DMS153 treated with DMSO at 0.1 percent for 48 hours (cell line): ENCODE measurements at regions not wholly inside any gene's neighbourhood (a gene's known extent, or its start where the extent isn't known, plus 50 kb on each side); places are given as distances from the start of the nearest gene placed in this dataset.
"Not testable (repeated sequence)": the region's sequence is repeated elsewhere in the genome, so short reads cannot be mapped to it uniquely, and the experiment has no call there.

Experiments
- DNase-seq: peaks from one replicate; lab custom pipeline; 2025; ENCODE audit not compliant: unreplicated experiment; lab: John Stamatoyannopoulos, UW

DNA sequence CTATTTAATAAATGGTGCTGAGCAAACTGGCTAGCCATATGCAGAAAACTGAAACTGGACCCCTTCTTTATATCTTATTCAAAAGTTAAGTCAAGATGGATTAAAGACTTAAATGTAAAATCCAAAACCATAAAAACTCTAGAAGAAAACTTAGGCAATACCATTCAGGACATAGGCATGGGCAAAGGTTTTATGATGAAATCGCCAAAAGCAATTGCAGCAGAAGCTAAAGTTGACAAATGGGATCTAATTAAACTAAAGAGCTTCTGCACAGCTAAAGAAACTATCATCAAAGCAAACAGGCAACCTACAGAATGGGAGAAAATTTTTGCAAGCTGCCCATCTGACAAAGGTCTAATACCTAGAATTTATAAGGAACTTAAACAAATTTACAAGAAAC is 79.0 kb upstream of the SALL1 start:
- not testable (repeated sequence) for DNase-seq

DNA sequence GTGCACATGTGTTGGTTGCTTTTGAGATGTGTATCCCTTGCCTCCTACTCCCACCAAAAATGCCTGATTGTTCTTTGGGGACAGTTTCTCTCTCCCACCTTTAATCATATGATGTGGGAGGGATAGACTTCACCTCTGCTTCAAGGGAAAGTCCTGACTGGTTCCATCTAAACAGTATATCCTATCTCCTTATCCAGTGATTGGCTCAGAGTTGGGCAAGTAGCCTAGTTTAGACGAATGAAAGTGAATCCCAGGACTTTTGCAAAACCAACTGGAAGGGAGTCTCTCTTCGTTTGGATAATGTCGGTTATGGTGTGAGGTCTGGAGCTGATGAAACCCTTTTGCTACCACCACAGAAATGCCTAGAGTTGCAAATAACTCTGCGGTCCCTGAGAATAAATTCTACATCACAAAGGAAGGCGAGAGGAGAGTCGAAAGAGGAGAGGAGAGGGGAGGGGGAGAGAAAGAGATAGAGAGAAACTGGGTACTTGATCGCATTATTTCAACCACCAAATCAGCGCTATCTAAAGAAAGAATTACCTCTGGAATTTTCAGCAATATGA is 77.1 kb upstream of the SALL1 start:
- DNase-seq: no peak

DNA sequence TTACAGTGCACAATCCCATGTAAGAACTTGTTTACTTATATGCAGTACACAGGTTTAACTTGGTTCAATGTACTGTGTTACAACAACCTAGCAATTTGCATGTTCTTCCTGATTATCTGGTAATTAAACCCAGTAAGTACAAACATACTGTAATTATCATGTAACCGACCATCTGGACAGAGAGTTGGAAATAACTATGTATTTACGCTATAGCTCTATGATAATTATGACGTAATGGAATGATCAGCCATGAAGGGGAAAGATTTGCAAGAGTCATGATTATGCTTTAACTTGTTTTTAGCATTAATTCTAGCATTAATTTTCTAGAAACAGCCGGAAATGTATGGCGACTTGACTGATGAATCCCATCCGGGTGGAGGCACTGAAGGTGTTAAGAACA is 74.8 kb upstream of the SALL1 start:
- no peak for DNase-seq

DNA sequence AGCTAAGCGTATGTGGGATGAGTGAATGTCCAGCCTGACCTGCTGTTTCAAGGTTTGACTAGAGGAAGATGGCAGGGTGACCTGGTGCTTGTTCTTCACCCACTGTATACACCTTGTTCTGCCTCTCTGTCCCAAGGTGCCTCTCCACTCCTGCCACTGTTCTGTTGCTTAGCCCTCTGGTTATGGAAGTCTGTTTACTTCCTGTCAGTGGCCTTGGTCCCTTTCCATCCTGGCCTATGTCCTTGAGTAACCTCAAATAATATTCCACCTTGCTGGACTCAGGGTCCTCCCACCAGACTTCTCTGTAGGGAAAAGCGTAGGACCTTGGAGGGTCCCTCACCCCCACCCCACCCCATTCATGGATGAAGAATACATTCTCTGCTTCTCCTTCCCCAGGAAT is 73.2 kb upstream of the SALL1 start:
- DNase-seq: no peak

DNA sequence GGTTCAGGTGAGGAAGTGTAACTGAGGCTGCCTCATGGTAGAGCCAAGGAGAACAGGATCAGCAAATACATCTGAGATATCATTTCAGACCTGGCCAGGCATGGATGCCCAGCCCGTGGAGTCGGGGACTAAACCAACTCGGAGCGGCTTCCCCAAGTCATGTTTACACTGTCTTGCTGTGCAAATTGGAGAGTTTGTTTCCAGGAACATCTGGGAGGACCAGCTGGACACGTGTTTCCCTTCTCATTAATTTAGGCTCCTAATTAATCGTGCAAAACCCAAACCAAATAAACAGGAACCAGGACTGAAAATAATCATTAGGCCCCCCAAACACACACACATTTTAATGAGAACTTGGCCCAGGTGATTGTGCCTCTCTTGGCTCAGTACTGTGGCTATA is 70.9 kb upstream of the SALL1 start:
- no peak for DNase-seq

DNA sequence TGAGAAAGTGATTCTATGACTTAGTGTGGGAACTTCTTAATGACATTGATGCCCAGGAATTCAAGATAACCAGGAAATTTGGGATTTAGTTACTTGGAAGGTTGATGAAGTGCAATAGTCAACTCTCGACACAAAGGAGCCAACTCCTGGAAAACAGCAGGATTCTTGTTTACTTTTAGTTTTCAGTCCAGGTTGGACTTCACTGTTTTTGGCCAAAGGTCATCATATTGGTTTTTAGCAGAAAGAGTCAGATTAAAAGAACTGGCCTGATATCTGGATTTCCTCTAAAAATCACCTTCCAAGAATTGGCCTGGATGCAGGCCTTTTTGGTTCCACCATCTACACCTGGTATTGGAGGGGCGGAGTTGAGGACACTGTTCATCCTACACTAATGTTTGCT is 60.1 kb upstream of the SALL1 start:
- DNase-seq: no peak

DNA sequence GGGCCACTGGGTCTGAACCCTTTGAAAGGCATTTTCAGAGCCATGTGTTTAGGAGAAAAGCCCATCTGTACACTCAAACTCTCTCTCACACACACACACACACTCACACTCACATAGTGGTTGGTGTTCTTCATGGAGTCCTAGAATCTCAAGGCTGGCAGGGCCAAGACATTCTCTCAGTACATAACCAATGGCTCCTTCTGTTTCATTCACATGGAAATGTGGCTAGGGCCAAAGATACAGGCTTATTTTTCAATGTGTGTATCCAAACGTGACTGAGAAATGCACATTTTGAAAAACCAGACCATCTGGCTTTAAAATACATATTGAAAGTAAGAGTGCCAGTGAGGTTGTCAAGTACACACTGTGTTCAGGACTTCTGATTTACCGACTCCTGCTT is 59.0 kb upstream of the SALL1 start:
- DNase-seq: no peak

DNA sequence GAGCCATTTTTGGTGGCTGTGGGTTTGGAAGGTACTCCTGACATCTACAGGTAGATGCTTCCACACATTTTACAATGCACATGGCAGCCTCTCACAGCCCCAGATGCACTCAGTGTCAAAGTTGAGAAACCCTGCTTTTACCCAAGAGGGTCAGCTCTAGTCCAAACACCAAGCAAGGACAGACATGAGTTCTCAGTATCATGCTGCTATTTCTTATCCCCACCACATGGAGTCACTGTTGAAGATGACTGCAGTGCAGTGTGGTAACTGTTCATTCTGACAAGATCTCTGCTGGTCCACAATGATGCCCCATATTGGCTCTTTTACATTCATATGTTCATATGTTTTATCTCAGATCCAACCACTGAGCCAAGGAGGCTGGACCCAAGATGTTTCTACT is 50.5 kb upstream of the SALL1 start:
- no peak for DNase-seq
